ENCODE measurements at regions not wholly inside any gene's neighbourhood (a gene's known extent, or its start where the extent isn't known, plus 50 kb on each side); places are given as distances from the start of the nearest gene placed in this dataset.

DNA sequence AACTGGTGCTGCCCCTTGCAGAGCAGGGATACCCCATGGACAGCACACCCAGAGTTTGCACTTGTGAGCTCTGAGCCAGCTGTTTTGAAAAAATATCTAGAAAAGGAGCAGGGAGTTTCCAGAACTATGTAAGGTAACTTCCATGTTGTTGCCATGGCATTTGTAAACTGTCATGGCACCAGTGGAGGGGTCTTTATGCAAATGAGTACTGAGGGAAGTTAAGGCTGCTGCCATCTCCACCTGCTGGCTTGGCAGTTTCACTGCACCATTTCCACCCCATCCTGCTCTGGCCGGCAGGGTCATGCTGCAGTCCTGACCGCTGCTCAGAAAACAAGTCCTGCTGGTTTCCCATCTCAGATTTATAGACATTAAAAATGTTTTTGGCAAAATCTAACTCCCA, 52.3 kb upstream of the SNTG2 start:
- peaks cover 2% of the 10 kb centered on the region for H3K27me3 Mint-ChIP-seq
- H3K4me1 Mint-ChIP-seq, result no peaks in the 10 kb centered on the region
- no peak for ATAC-seq
- H3K36me3 Mint-ChIP-seq (ENCODE audit: low read depth), result no peaks in the 10 kb centered on the region
- no peak overlapping the region for H3K4me3 Mint-ChIP-seq
- H3K9me3 ChIP-seq (ENCODE audit: control insufficient read depth, low read length, poor library complexity, severe bottlenecking), result no peaks in the 10 kb centered on the region
- DNase-seq, result no peak
- H3K27ac Mint-ChIP-seq, result no peak overlapping the region

DNA sequence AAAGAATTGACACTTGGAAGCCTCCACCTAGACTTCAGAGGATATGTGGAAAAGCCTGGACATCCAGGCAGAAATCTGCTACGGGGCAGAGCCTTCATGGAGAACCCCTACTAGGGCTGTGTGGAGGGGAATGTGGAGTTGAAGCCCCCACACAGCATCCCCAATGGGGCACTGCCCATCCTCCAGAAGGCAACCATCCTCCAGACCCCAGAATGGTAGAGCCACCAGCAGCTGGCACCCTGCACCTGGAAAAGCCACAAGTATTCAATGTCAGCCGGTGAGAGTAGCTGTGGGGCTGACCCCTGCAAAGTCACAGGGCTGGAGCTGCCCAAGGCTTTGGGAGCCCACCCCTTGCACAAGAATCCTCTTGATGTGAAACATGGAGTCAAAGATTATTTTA, 53.6 kb upstream of the SNTG2 start:
- ATAC-seq (no peak), DNase-seq (no peak)
- peaks cover 9% of the 10 kb centered on the region for H3K27me3 Mint-ChIP-seq
- no peaks in the 10 kb centered on the region for H3K4me1 Mint-ChIP-seq
- no peak overlapping the region for H3K4me3 Mint-ChIP-seq
- H3K9me3 ChIP-seq (ENCODE audit: control insufficient read depth, low read length, poor library complexity, severe bottlenecking), result no peaks in the 10 kb centered on the region
- H3K36me3 Mint-ChIP-seq (ENCODE audit: low read depth), result no peaks in the 10 kb centered on the region
- H3K27ac Mint-ChIP-seq, result no peak overlapping the region

DNA sequence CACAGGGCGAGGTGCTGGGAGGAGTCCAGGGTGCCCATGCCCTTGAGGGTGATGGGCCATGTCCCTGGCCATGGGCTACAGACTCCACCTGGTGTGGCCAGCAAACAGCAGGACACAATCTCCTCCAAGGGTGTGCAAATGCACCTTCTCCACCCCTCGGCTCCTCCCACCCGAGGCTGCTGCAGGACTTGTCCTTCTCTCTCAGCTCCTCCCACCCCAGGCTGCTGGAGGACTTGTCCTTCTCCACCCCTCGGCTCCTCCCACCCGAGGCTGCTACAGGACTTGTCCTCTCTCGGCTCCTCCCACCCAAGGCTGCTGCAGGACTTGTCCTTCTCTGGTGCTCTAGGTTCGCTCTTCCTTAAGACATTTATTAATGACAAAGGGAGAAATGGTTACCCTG, 57.3 kb upstream of the SNTG2 start:
- peaks cover 24% of the 10 kb centered on the region for H3K27me3 Mint-ChIP-seq
- DNase-seq, result no peak
- no peaks in the 10 kb centered on the region for H3K36me3 Mint-ChIP-seq (ENCODE audit: low read depth)
- H3K27ac Mint-ChIP-seq, result no peak overlapping the region
- ATAC-seq, result no peak
- H3K4me3 Mint-ChIP-seq, result no peak overlapping the region
- no peaks in the 10 kb centered on the region for H3K9me3 ChIP-seq (ENCODE audit: control insufficient read depth, low read length, poor library complexity, severe bottlenecking)
- H3K4me1 Mint-ChIP-seq, result no peaks in the 10 kb centered on the region

DNA sequence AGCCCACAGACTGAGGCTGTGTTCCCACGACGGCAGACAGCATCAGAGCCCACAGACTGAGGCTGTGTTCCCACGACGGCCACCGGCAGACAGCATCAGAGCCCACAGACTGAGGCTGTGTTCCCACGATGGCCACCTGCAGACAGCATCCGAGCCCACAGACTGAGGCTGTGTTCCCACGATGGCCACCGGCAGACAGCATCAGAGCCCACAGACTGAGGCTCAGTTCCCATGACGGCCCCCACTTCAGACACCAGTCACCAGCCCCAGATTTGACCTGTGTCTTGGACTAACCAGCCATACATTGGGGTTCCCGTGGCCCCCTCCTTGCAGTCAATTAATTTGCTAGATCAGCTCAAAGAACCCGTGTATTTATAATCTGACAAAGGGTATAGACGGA, 57.8 kb upstream of the SNTG2 start:
- ATAC-seq (no peak), DNase-seq (no peak)
- H3K36me3 Mint-ChIP-seq (ENCODE audit: low read depth), result no peaks in the 10 kb centered on the region
- H3K27me3 Mint-ChIP-seq, result peaks cover 24% of the 10 kb centered on the region
- no peak overlapping the region for H3K4me3 Mint-ChIP-seq
- H3K4me1 Mint-ChIP-seq, result no peaks in the 10 kb centered on the region
- H3K27ac Mint-ChIP-seq, result no peak overlapping the region
- no peaks in the 10 kb centered on the region for H3K9me3 ChIP-seq (ENCODE audit: control insufficient read depth, low read length, poor library complexity, severe bottlenecking)

DNA sequence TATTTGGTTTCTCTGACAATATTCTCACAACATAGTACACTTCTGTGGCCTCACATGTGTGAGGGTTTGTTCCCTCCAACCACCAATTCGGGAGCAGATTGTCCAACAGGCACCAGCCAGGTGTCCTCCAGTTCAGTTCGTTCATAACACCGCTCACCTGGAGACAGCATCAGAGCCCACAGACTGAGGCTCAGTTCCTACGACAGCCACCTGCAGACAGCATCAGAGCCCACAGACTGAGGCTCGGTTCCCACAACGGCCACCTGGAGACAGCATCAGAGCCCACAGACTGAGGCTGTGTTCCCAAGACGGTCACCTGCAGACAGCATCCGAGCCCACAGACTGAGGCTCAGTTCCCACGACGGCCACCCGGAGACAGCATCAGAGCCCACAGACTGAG, 58.2 kb upstream of the SNTG2 start:
- peaks cover 24% of the 10 kb centered on the region for H3K27me3 Mint-ChIP-seq
- H3K36me3 Mint-ChIP-seq (ENCODE audit: low read depth), result no peaks in the 10 kb centered on the region
- no peak overlapping the region for H3K27ac Mint-ChIP-seq
- H3K4me3 Mint-ChIP-seq, result no peak overlapping the region
- H3K9me3 ChIP-seq (ENCODE audit: control insufficient read depth, low read length, poor library complexity, severe bottlenecking), result no peaks in the 10 kb centered on the region
- no peaks in the 10 kb centered on the region for H3K4me1 Mint-ChIP-seq
- no peak for DNase-seq
- no peak for ATAC-seq

DNA sequence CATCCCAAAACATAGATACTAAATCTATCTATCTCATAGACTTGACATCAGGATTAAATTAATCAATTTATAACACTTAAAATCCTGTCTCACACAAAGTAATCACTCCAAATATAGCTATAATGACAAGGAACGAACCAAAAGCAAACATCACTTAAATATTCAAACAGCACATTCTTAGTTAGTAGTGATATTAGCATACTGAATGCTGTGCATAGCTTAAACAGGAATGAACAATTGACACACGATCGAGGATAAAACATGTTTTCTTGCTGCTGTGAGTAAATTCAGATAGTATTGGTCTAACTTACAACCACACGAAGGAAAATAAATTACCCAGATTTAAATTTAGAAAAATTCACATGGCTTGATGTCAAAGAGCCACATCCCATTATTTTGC, 58.9 kb upstream of the SNTG2 start:
- DNase-seq, result no peak
- Mint-ChIP-seq H3K27ac (no peak overlapping the region), H3K36me3 (ENCODE audit: low read depth) (no peaks in the 10 kb centered on the region), H3K4me1 (no peaks in the 10 kb centered on the region), H3K27me3 (peaks cover 24% of the 10 kb centered on the region), H3K4me3 (no peak overlapping the region)
- ATAC-seq, result no peak
- no peaks in the 10 kb centered on the region for H3K9me3 ChIP-seq (ENCODE audit: control insufficient read depth, low read length, poor library complexity, severe bottlenecking)

DNA sequence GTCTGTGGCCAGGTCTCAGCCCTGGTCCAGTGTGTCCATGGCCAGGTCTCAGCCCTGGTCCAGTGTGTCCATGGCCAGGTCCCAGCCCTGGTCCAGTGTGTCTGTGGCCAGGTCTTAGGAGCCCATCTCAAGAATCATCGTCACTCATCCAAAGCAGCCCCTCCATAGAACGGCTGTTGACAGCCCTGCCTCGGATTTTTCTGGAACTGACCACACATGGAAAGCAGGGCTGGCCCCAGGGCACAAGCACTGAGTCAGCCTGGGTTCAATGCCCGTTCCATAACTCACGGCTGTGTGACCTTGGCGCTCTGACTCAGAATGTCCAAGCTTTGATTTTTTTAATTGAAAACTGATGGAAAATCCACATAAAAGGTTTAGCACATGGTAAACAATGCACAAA, 59.9 kb upstream of the SNTG2 start:
- ATAC-seq, result no peak
- Mint-ChIP-seq H3K4me1 (no peaks in the 10 kb centered on the region), H3K4me3 (no peak overlapping the region), H3K27ac (no peak overlapping the region), H3K27me3 (peaks cover 29% of the 10 kb centered on the region), H3K36me3 (ENCODE audit: low read depth) (no peaks in the 10 kb centered on the region)
- H3K9me3 ChIP-seq (ENCODE audit: control insufficient read depth, low read length, poor library complexity, severe bottlenecking), result no peaks in the 10 kb centered on the region
- DNase-seq, result no peak

DNA sequence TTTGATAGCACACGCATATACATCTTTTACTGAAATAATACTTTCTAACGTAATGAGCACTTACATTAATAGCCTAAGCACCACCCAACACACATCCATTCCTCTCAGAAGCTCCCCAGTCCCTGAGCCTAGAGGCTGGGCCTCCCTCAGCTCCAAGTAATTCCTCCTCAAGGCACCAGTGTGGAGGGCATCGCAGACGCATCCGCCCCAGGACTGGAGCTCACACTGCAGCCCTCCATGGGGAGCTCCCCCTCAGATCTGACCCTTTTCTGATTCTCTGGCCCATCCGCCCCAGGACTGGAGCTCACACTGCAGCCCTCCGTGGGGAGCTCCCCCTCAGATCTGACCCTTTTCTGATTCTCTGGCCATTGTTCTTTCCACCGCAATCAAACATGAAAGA, 60.4 kb upstream of the SNTG2 start:
- no peak overlapping the region for H3K4me3 Mint-ChIP-seq

DNA sequence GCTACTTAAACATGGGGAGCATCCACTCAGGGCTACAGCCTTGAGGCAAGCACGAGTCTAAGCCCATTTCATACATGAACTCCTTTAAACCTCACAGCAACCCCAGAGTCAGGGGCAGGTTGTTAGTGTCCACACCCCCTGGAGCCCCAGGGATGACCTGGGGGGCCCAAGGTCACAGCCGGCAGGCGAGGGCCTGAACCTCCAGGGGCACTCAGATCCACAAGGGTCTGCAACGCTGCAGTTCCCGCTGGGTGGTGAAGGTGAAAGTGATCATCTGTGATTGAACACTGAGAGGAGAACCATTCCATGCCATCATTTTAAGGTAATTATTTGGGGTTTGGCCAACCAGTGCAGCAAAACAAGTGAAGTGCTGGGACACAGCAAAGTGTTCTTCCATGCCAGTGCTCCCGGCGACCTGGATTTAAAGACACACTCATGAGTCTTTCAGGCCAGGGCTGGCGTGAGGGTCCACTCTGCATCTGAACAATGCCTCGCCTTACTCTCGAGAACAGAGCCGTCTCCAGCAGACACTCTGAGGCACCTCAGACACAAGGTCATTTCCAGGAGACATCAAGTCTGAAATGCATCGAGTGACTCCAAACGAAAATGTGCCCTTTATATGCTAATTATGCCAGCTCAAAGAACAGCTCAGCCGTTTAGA, 61.6 kb upstream of the SNTG2 start:
- ATAC-seq (no peak), DNase-seq (no peak)
- H3K4me1 Mint-ChIP-seq, result peaks cover under 1% of the 10 kb centered on the region
- peaks cover 43% of the 10 kb centered on the region for H3K27me3 Mint-ChIP-seq
- H3K27ac Mint-ChIP-seq, result no peak overlapping the region
- no peak overlapping the region for H3K4me3 Mint-ChIP-seq
- H3K9me3 ChIP-seq (ENCODE audit: control insufficient read depth, low read length, poor library complexity, severe bottlenecking), result no peaks in the 10 kb centered on the region
- peaks cover 3% of the 10 kb centered on the region for H3K36me3 Mint-ChIP-seq (ENCODE audit: low read depth)

More for the DNA sequence above, 60.4 kb upstream of the SNTG2 start:
- H3K27me3 Mint-ChIP-seq, result peaks cover 31% of the 10 kb centered on the region
- H3K36me3 Mint-ChIP-seq (ENCODE audit: low read depth), result no peaks in the 10 kb centered on the region
- DNase-seq (no peak), ATAC-seq (no peak)
- H3K9me3 ChIP-seq (ENCODE audit: control insufficient read depth, low read length, poor library complexity, severe bottlenecking), result no peaks in the 10 kb centered on the region
- H3K4me1 Mint-ChIP-seq, result no peaks in the 10 kb centered on the region
- no peak overlapping the region for H3K27ac Mint-ChIP-seq

DNA sequence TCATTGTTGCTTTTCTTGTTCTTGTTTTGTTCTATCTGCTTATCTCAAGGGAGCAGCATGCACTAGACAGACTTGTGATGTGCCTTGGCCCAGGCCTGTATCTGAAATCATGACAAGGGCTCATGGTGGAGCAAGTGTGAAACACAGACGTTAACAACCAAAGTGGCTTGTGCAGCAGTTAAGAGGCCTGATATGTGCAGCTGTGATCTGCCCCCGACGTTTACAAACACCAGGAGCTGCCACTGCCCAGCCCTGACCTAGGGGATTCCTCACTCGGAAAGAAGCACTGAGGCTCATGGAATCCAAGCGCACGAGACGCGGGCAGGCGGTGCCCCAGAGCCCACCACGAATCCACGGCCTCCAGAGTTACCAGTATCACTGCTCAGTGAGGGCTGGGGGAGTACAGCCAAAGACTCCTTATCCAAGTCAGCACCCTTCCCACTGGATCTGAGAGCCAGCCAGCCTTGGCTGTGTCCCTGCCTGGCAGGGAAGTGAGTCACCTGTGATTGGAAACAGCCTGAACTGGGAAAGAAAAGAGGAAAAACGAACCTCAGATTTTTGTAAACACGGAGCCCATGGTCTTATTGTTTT, 62.3 kb upstream of the SNTG2 start:
- peaks cover 50% of the 10 kb centered on the region for H3K27me3 Mint-ChIP-seq
- H3K36me3 Mint-ChIP-seq (ENCODE audit: low read depth), result peaks cover 3% of the 10 kb centered on the region
- DNase-seq, result no peak
- no peak overlapping the region for H3K4me3 Mint-ChIP-seq
- H3K9me3 ChIP-seq (ENCODE audit: control insufficient read depth, low read length, poor library complexity, severe bottlenecking), result no peaks in the 10 kb centered on the region
- no peak overlapping the region for H3K27ac Mint-ChIP-seq
- peaks cover 3% of the 10 kb centered on the region for H3K4me1 Mint-ChIP-seq
- ATAC-seq, result no peak

DNA sequence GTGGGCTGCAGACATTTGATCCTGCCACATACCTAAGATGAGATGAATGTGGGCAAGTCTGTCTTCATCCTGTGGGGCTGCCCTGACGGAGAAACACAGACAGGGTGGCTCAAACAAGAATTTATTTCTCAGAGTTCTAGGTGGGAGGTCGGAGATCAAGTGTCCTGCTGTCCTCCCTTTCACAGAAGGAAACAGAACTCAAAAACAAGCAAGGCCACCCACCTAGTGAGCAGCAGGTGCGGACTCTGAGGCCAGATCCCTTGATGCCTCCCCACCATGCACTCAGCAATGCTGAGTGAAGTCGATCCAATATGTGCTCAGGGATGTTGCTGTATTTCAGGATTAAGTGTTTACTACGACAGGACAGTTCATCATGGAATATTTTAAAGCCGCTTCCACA, 63.0 kb upstream of the SNTG2 start:
- peaks cover 53% of the 10 kb centered on the region for H3K27me3 Mint-ChIP-seq
- ATAC-seq (no peak), DNase-seq (no peak)
- H3K9me3 ChIP-seq (ENCODE audit: control insufficient read depth, low read length, poor library complexity, severe bottlenecking), result no peaks in the 10 kb centered on the region
- peaks cover 3% of the 10 kb centered on the region for H3K4me1 Mint-ChIP-seq
- no peak overlapping the region for H3K4me3 Mint-ChIP-seq
- no peak overlapping the region for H3K27ac Mint-ChIP-seq
- H3K36me3 Mint-ChIP-seq (ENCODE audit: low read depth), result peaks cover 3% of the 10 kb centered on the region

DNA sequence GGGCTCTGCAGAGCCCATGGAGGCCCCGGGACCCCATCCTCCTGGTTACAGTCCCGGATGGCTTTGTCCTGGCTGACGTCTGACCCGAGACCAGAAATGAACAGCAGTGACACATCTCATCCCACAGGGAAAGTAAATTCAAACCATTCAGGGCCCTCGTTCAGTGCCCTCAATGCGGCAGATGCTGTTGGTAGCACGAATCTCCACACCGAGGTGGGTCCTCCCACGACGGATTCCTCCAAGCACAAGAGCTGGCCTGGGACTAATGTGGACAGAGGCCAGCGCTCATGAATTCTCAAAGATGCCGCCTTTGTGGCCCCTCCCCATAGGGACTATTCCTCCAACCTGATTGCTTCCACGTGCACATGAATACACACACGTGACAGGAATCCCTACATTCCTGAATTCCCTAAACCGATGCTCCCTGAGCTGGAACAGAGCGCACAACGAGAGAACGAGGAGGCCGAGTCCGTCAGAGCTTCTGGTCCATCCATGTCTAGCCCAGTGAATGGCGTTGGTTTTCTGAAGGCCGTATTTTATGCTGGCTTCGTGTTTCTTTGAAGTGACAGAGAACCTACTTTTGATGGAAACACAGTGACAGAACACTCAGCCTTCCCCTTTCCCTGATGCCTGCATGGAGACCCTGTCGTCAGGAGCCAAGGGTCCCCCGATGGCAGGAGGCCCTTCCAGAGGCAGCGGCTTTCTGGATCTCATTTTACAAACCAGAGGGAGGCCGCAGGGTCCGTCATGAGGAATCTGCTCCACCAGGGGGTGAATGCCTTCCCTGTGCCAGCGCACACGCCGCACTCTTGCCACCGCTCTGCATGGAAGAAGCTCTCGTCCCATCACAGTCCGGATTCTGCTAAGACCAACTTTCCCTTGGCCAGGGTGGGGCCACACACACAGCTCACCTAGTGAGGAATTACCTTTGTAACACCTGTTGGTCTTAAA, 64.3 kb upstream of the SNTG2 start:
- H3K4me1 Mint-ChIP-seq, result peaks cover 3% of the 10 kb centered on the region
- peaks cover 3% of the 10 kb centered on the region for H3K36me3 Mint-ChIP-seq (ENCODE audit: low read depth)
- no peaks in the 10 kb centered on the region for H3K9me3 ChIP-seq (ENCODE audit: control insufficient read depth, low read length, poor library complexity, severe bottlenecking)
- ATAC-seq (no peak), DNase-seq (no peak)
- no peak overlapping the region for H3K27ac Mint-ChIP-seq
- no peak overlapping the region for H3K4me3 Mint-ChIP-seq
- peaks cover 54% of the 10 kb centered on the region for H3K27me3 Mint-ChIP-seq

DNA sequence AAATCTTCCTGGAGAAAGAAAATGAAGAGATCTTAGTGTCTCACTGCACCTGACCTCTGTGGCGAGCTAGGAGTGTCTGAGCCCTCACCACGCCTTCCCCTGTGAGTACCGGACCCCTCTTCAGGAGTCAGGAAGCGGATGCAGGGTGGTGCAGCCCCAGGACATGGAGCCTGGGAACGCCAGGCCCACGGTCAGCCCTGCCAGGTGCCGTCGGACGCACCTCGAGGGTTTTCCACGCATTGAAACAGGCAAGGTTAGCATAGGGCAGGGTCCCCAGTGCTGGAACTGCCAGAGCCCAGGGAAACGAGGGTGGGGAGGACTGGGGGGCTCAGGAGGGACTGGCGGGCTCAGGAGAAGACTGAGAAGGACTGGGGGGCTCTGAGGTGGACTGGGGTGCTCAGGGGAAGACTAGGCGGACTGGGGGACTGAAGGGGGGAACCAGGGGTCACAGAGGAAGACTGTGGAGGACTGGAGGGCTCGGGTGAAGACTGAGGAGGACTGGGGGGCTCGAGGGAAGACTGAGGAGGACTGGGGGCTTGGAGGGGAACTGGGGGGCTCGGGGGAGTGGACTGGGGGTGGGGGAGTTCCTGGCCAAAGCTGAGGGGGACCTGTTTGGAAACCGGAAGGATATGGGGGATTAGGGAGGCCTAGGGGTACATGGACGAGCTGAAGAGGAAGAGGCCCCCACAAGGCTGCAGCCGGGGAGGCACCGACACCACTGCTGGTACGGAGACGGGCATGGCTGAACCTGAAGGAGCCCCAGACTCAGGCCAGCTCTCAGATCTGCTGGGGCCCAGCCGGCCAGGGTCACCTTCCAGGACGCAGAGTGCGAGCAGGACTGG, 65.2 kb upstream of the SNTG2 start:
- no peak overlapping the region for H3K4me3 Mint-ChIP-seq
- ATAC-seq, result no peak
- peaks cover 3% of the 10 kb centered on the region for H3K36me3 Mint-ChIP-seq (ENCODE audit: low read depth)
- no peak for DNase-seq
- H3K9me3 ChIP-seq (ENCODE audit: control insufficient read depth, low read length, poor library complexity, severe bottlenecking), result no peaks in the 10 kb centered on the region
- peaks cover 58% of the 10 kb centered on the region for H3K27me3 Mint-ChIP-seq
- H3K27ac Mint-ChIP-seq, result no peak overlapping the region
- H3K4me1 Mint-ChIP-seq, result peaks cover 3% of the 10 kb centered on the region
